HG02970 (cell line): ENCODE measurements at regions not wholly inside any gene's neighbourhood (a gene's known extent, or its start where the extent isn't known, plus 50 kb on each side); places are given as distances from the start of the nearest gene placed in this dataset.

Experiments used
- ATAC-seq: cut with Tn5 transposase; IDR thresholded peaks from one replicate; pipeline ENCODE4 v1.9.1; 2021; ENCODE audit warnings: mild to moderate bottlenecking, moderate library complexity, moderate number of reproducible peaks; ENCODE audit not compliant: unreplicated experiment, low FRiP score

GRCh38 chr12:88309546-88309945, 167.4 kb downstream of the TMTC3 start:
- ATAC-seq, result no peak

GRCh38 chr12:88310069-88310468, 168.0 kb downstream of the TMTC3 start:
- no peak for ATAC-seq

- no peak for ATAC-seq
Observed at GRCh38 chr12:88310666-88311065, 168.6 kb downstream of the TMTC3 start.

GRCh38 chr12:88313554-88313953, 171.4 kb downstream of the TMTC3 start:
- no peak for ATAC-seq

GRCh38 chr12:88314706-88315105, 172.6 kb downstream of the TMTC3 start:
- ATAC-seq, result no peak

GRCh38 chr12:88318726-88319125, 176.6 kb downstream of the TMTC3 start:
- no peak for ATAC-seq

GRCh38 chr12:88325076-88325815, 183.1 kb downstream of the TMTC3 start:
- ATAC-seq, result no peak

GRCh38 chr12:88325816-88326189, 183.7 kb downstream of the TMTC3 start:
- ATAC-seq, result no peak

GRCh38 chr12:88327276-88327675, 185.2 kb downstream of the TMTC3 start:
- no peak for ATAC-seq

GRCh38 chr12:88328090-88328489, 186.0 kb downstream of the TMTC3 start:
- no peak for ATAC-seq

GRCh38 chr12:88329833-88330232, 187.7 kb downstream of the TMTC3 start:
- ATAC-seq, result no peak

- no peak for ATAC-seq
Observed at GRCh38 chr12:88334271-88334670, 192.2 kb downstream of the TMTC3 start.

GRCh38 chr12:88336076-88336739, 194.1 kb downstream of the TMTC3 start:
- ATAC-seq, result no peak

GRCh38 chr12:88338486-88338885, 196.4 kb downstream of the TMTC3 start:
- ATAC-seq, result no peak

GRCh38 chr12:88339254-88339949, 197.3 kb downstream of the TMTC3 start:
- no peak for ATAC-seq

GRCh38 chr12:88339966-88340365, 197.9 kb downstream of the TMTC3 start:
- ATAC-seq, result no peak

GRCh38 chr12:88342251-88342806, 200.2 kb downstream of the TMTC3 start:
- no peak for ATAC-seq

- ATAC-seq, result no peak
Observed at GRCh38 chr12:88351146-88351545, 209.0 kb downstream of the TMTC3 start.

- ATAC-seq, result no peak
Observed at GRCh38 chr12:88354691-88355090, 212.6 kb downstream of the TMTC3 start.

GRCh38 chr12:88360343-88360742, 218.2 kb downstream of the TMTC3 start:
- no peak for ATAC-seq

- no peak for ATAC-seq
Observed at GRCh38 chr12:88361493-88361892, 218.8 kb downstream of the KITLG start.
